GM13977 (cell line): ENCODE measurements at regions not wholly inside any gene's neighbourhood (a gene's known extent, or its start where the extent isn't known, plus 50 kb on each side); places are given as distances from the start of the nearest gene placed in this dataset.

Experiments used
- DNase-seq: peaks from one replicate; pipeline ENCODE4 v3.0.0; 2012; ENCODE audit warnings: low spot score
- CTCF ChIP-seq: IDR thresholded peaks from 2 replicates; pipeline ENCODE4 v1.5.1; 2012; ENCODE audit warnings: mild to moderate bottlenecking, control low read depth; ENCODE audit not compliant: insufficient read depth; ENCODE audit errors: extremely low read depth, missing control alignments
- in situ Hi-C: fragments of 300-500 bp; cut with MboI; formaldehyde crosslinking; loops from one replicate; pipeline ENCODE4 v1.12.0; 2022; ENCODE audit warnings: low sequenced_read_pairs, low pct_unique_long_range_greater_than_20kb, mixed read lengths, inconsistent platforms; ENCODE audit not compliant: unreplicated experiment

- no peak for TF ChIP-seq CTCF
- in situ Hi-C loops, result no loop called here
- DNase-seq, result no peak
Observed at GRCh38 chr6:84516154-84516553, 248.2 kb downstream of the TBX18 start.

- in situ Hi-C loops, result no loop called here
- TF ChIP-seq CTCF, result no peak
- no peak for DNase-seq
Observed at GRCh38 chr6:84515067-84515466, 249.3 kb downstream of the TBX18 start.

GRCh38 chr6:84514089-84514971 is 250.1 kb downstream of the TBX18 start:
- no peak for DNase-seq
- in situ Hi-C loops, result no loop called here
- TF ChIP-seq CTCF, result no peak

GRCh38 chr6:84512391-84512790 is 252.0 kb downstream of the TBX18 start:
- no peak for DNase-seq
- no peak for TF ChIP-seq CTCF
- in situ Hi-C loops, result no loop called here

- in situ Hi-C loops, result no loop called here
- no peak for TF ChIP-seq CTCF
- DNase-seq, result no peak
Observed at GRCh38 chr6:84511929-84512328, 252.5 kb downstream of the TBX18 start.

GRCh38 chr6:84508981-84509380 is 255.4 kb downstream of the TBX18 start:
- in situ Hi-C loops, result no loop called here
- no peak for DNase-seq
- no peak for TF ChIP-seq CTCF
